Adrenal gland (tissue), 9 donors: ENCODE measurements at regions not wholly inside any gene's neighbourhood (a gene's known extent, or its start where the extent isn't known, plus 50 kb on each side); places are given as distances from the start of the nearest gene placed in this dataset.

Source experiments
- DNase-seq, 7 donors: peaks; one replicate each; pipeline ENCODE4 v3.0.0-alpha.2; 2019 to 2020
- H3K27ac ChIP-seq, 5 donors: fragments of 200-600 bp; sonication (generic) in 4 of 5; 1 replicate in 3 of 5; 2 replicates in 2 of 5; pipeline versions ENCODE4 v1.5.1 to v1.8.0; 2016 to 2020; ENCODE audit warnings: mild to moderate bottlenecking in 1 of 5
- H3K27me3 ChIP-seq: fragments of 200-600 bp; 2 replicates; pipeline ENCODE4 v1.8.0; 2021
- H3K36me3 ChIP-seq, 2 donors: fragments of 200-600 bp; replicated peaks in 1 of 2; 1 replicate in 1 of 2; 2 replicates in 1 of 2; pipeline versions ENCODE4 v1.5.1 to v1.8.0; 2018 to 2022
- H3K4me1 ChIP-seq, 2 donors: fragments of 200-600 bp; replicated peaks in 1 of 2; 1 replicate in 1 of 2; 2 replicates in 1 of 2; pipeline versions ENCODE4 v1.5.1 to v1.8.0; 2018 to 2021
- H3K4me3 ChIP-seq, 4 donors: fragments of 200-600 bp; sonication (generic) in 3 of 4; one replicate each; pipeline ENCODE4 v1.5.1; 2016 to 2018
- H3K9me3 ChIP-seq, 3 donors: fragments of 200-600 bp; sonication (generic) in 1 of 3; replicated peaks in 1 of 3; 1 replicate in 2 of 3; 2 replicates in 1 of 3; pipeline versions ENCODE4 v1.5.1 to v1.8.0; 2016 to 2021
- POLR2A ChIP-seq, 2 donors: fragments of 450-650 bp; IDR thresholded peaks; one replicate each; pipeline ENCODE4 v1.6.1; 2017; ENCODE audit warnings: antibody characterized with exemption in 2 of 2, mild to moderate bottlenecking in 2 of 2, moderate library complexity in 1 of 2
- whole genome bisulfite sequencing, 4 donors: extraction: QIAGEN DNeasy Blood & Tissue Kit in 2 of 4; methylation state at CpG; one replicate each; pipeline versions ENCODE4 v1.1.5 to v1.1.7; 2013 to 2017; 5-methylcytosine and 5-hydroxymethylcytosine counted together
- intact Hi-C, 2 donors: fragments of 100-400 bp; cut with DNase I; formaldehyde crosslinking; loops; one replicate each; pipeline versions ENCODE4 v1.14.1 to v1.15.0; 2022 to 2023
- TF ChIP-seq, protein P1 (sequence below), 6 experiments: fragments of 450-650 bp in 4 of 6; fragments of 200-600 bp in 2 of 6; sonication (generic) in 1 of 6; IDR thresholded peaks; 1 replicate in 5 of 6; 2 replicates in 1 of 6; pipeline versions ENCODE4 v1.5.1 to v1.8.0; 2016 to 2021; ENCODE audit warnings: antibody characterized with exemption in 6 of 6, mild to moderate bottlenecking in 2 of 6, moderate library complexity in 1 of 6
- donor health status: healthy with polysubstance abuse.
- donor health status: Bipolar disorder and iron deficiency.
- donor health status: DM: yes; HTN: yes; CAD: no.
- donor health status: DM: no; HTN: no; CAD: no.
- donor health status: DM: no; HTN: no; CAD: no.

DNA sequence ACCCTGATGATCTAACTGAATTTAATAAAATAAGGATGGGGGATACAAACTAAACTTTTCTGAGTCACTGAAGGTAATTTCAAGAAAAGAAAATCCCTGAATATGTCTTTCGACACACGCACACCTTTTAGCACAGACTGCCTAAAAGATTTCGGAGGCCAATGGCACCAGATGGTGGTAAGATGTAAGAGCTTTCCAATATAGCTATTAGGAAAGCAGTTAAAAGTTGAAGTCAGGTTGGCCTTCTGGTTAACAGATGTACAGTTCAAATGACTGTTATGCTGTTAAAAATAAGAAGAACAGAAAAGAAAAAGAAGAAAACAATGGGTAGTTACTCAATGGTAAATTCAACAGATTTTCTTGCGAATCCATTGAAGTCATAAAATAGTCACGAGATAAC, 80.7 kb upstream of the KRR1 start:
- Histone ChIP-seq H3K36me3 (no peaks in the 10 kb centered on the region), H3K4me3 (no peak overlapping the region), H3K9me3 (no peaks in the 10 kb centered on the region), H3K4me1 (no peaks in the 10 kb centered on the region), H3K27me3 (no peaks in the 10 kb centered on the region), H3K27ac (no peak overlapping the region)
- intact Hi-C loops: no loop called here
- DNase-seq: no peak
- TF ChIP-seq, protein P1, sequence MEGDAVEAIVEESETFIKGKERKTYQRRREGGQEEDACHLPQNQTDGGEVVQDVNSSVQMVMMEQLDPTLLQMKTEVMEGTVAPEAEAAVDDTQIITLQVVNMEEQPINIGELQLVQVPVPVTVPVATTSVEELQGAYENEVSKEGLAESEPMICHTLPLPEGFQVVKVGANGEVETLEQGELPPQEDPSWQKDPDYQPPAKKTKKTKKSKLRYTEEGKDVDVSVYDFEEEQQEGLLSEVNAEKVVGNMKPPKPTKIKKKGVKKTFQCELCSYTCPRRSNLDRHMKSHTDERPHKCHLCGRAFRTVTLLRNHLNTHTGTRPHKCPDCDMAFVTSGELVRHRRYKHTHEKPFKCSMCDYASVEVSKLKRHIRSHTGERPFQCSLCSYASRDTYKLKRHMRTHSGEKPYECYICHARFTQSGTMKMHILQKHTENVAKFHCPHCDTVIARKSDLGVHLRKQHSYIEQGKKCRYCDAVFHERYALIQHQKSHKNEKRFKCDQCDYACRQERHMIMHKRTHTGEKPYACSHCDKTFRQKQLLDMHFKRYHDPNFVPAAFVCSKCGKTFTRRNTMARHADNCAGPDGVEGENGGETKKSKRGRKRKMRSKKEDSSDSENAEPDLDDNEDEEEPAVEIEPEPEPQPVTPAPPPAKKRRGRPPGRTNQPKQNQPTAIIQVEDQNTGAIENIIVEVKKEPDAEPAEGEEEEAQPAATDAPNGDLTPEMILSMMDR (IDR thresholded peaks at IDR 0.05): no peak
- TF ChIP-seq POLR2A (IDR thresholded peaks at IDR 0.05): no peak
- WGBS, 4 donors: 92 to 95% (median 93%) methylated on average over 5 of the region's 5 CpGs

DNA sequence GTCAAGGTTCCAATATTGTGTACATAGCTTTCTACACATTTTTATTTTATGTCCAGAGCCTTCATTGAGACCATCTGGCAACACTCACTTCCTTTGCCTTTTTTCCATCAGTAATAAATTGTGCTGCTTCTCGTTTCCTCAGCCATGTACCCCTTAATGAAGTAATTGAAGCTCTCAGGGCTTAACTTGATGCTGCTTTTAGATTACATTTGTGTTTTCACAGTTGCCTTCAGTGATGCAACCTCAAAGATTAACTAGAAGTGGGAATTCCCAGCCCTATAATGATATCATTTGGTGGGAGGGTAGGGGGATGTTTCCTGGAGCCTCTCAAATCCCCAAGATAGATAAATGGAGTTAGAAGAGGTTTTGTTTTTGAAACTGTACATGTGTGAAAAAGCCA, 80.2 kb upstream of the KRR1 start:
- 47 to 58% (median 52%) methylated on average over 1 of the region's 1 CpG for WGBS, 4 donors
- Histone ChIP-seq H3K9me3 (no peaks in the 10 kb centered on the region), H3K4me3 (no peak overlapping the region), H3K27ac (no peak overlapping the region), H3K4me1 (no peaks in the 10 kb centered on the region), H3K36me3 (no peaks in the 10 kb centered on the region), H3K27me3 (no peaks in the 10 kb centered on the region)
- DNase-seq: no peak
- intact Hi-C loops: no loop called here
- TF ChIP-seq, protein P1 (IDR thresholded peaks at IDR 0.05): no peak
- TF ChIP-seq POLR2A (IDR thresholded peaks at IDR 0.05): no peak

DNA sequence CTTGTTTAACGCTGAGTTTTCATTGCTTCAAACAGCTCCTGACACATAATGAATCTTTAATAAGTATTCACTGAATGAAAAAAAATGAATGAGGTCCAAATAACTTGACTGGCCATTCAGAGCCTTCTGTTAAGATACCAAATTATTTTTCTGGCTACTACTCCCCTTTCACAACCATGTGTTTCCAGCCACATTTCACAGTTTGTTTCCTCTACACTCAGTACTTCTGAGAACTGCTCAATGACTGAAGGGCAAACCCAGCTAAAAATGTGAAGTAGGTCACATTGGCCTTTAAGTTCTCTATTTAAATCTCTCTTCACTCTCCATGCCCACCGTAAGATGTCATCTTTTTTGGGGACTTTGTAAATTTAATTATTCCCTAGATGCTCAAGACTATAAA, 78.4 kb upstream of the KRR1 start:
- no peak overlapping the region for H3K4me3 ChIP-seq
- WGBS, 4 donors: 28 to 79% (median 49%) methylated on average over 2 of the region's 2 CpGs

DNA sequence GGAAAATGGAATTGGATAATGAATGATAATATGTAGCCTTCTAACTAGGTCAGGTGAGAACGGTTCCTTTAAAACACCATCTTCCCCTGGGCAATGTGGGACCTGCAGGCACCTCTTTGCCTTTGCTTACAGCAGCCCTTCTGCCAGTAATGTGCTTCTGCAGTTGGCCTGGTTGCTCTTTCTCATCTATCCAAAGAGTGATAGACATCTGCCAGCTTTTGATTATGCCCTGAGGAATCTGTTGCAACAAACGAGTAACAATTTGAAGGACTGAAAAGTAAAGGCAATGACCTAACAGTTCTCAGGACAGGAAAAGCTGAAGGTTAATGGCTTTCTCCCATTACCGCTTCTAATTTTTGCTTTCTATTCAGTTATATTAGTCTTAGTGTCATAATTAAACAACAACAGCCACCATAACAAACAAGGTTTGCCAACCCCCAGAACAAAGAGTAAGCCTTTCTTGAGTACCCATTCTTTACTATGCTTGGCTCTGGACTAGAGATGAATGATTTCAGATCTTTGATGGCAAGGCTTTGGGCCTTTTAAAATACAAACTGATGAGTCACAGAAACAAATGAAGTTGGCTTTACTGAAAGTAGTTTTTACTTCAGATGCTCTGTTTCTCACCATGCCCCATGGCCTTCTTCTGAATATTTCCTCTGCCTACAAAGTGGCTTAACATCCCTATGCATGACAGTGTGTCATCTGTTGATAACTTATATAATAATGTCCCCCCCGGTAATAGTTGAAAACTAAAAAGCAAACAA, 76.1 kb upstream of the KRR1 start:
- H3K9me3 ChIP-seq: no peaks in the 10 kb centered on the region
- no peak for DNase-seq
- no peaks in the 10 kb centered on the region for H3K27me3 ChIP-seq
- TF ChIP-seq, protein P1 (IDR thresholded peaks at IDR 0.05): no peak
- no peak for TF ChIP-seq POLR2A (IDR thresholded peaks at IDR 0.05)
- peaks cover 0 to 6% of the 10 kb centered on the region in 2 donors for H3K4me1 ChIP-seq
- no peak overlapping the region for H3K4me3 ChIP-seq
- intact Hi-C loops: no loop called here
- H3K27ac ChIP-seq: no peak overlapping the region
- H3K36me3 ChIP-seq: no peaks in the 10 kb centered on the region
- WGBS, 4 donors: 74 to 82% (median 80%) methylated on average over 4 of the region's 4 CpGs

More for the DNA sequence above, 78.4 kb upstream of the KRR1 start:
- no peak for TF ChIP-seq POLR2A (IDR thresholded peaks at IDR 0.05)
- TF ChIP-seq, protein P1 (IDR thresholded peaks at IDR 0.05): no peak
- intact Hi-C loops: no loop called here
- Histone ChIP-seq H3K4me1 (peaks cover 0 to 6% of the 10 kb centered on the region in 2 donors), H3K9me3 (no peaks in the 10 kb centered on the region), H3K36me3 (no peaks in the 10 kb centered on the region), H3K27me3 (no peaks in the 10 kb centered on the region), H3K27ac (no peak overlapping the region)
- no peak for DNase-seq
